Upper lobe of left lung (tissue), 4 donors: ENCODE measurements at regions not wholly inside any gene's neighbourhood (a gene's known extent, or its start where the extent isn't known, plus 50 kb on each side); places are given as distances from the start of the nearest gene placed in this dataset.

ENCODE experiments used
- CTCF ChIP-seq, 6 experiments: fragments of 450-650 bp in 4 of 6; fragments of 200-600 bp in 2 of 6; sonication (generic) in 2 of 6; IDR thresholded peaks; one replicate each; pipeline ENCODE4 v1.5.1; 2016 to 2019; ENCODE audit warnings: antibody characterized with exemption in 6 of 6
- POLR2A ChIP-seq, 4 donors: fragments of 450-650 bp; IDR thresholded peaks; one replicate each; pipeline ENCODE4 v1.5.1; 2016 to 2017; ENCODE audit warnings: antibody characterized with exemption in 4 of 4, mild to moderate bottlenecking in 2 of 4

GRCh38 chr4:186360551-186360950, 94.6 kb downstream of the F11 start:
- no peak for TF ChIP-seq POLR2A (IDR thresholded peaks at IDR 0.05)
- no peak for TF ChIP-seq CTCF (IDR thresholded peaks at IDR 0.05)
